NCI-H1092 (cell line): ENCODE measurements at regions not wholly inside any gene's neighbourhood (a gene's known extent, or its start where the extent isn't known, plus 50 kb on each side); places are given as distances from the start of the nearest gene placed in this dataset.

Experiments used
- DNase-seq: peaks from one replicate; lab custom pipeline; 2025; lab: John Stamatoyannopoulos, UW

GRCh38 chr4:3831529-3832150 is 65.5 kb downstream of the ADRA2C start:
- no peak for DNase-seq

- no peak for DNase-seq
Measured at GRCh38 chr4:3832536-3833220, 66.5 kb downstream of the ADRA2C start.

GRCh38 chr4:3833326-3833989 is 67.3 kb downstream of the ADRA2C start:
- no peak for DNase-seq

- no peak for DNase-seq
Measured at GRCh38 chr4:3834186-3834662, 68.0 kb downstream of the ADRA2C start.

- no peak for DNase-seq
Measured at GRCh38 chr4:3834663-3835521, 68.7 kb downstream of the ADRA2C start.

- no peak for DNase-seq
Measured at GRCh38 chr4:3835527-3836405, 69.6 kb downstream of the ADRA2C start.

GRCh38 chr4:3836406-3836755 is 70.2 kb downstream of the ADRA2C start:
- no peak for DNase-seq

- DNase-seq, result no peak
Measured at GRCh38 chr4:3836756-3837601, 70.8 kb downstream of the ADRA2C start.

GRCh38 chr4:3838437-3839380 is 72.5 kb downstream of the ADRA2C start:
- DNase-seq, result no peak

GRCh38 chr4:3845094-3845743 is 79.0 kb downstream of the ADRA2C start:
- DNase-seq, result no peak

- no peak for DNase-seq
Measured at GRCh38 chr4:3845744-3846429, 79.7 kb downstream of the ADRA2C start.

GRCh38 chr4:3847211-3847940 is 81.2 kb downstream of the ADRA2C start:
- no peak for DNase-seq

GRCh38 chr4:3848323-3848722 is 82.1 kb downstream of the ADRA2C start:
- DNase-seq, result no peak

- DNase-seq, result no peak
Measured at GRCh38 chr4:3849140-3849539, 83.0 kb downstream of the ADRA2C start.

GRCh38 chr4:3850128-3850527 is 83.9 kb downstream of the ADRA2C start:
- no peak for DNase-seq

GRCh38 chr4:3851211-3851610 is 85.0 kb downstream of the ADRA2C start:
- no peak for DNase-seq

- no peak for DNase-seq
Measured at GRCh38 chr4:3851881-3852280, 85.7 kb downstream of the ADRA2C start.
